ENCODE measurements at regions not wholly inside any gene's neighbourhood (a gene's known extent, or its start where the extent isn't known, plus 50 kb on each side); places are given as distances from the start of the nearest gene placed in this dataset.
A peak's percentile ranks its signal among the peaks of the same experiment; 100 is the strongest.

DNA sequence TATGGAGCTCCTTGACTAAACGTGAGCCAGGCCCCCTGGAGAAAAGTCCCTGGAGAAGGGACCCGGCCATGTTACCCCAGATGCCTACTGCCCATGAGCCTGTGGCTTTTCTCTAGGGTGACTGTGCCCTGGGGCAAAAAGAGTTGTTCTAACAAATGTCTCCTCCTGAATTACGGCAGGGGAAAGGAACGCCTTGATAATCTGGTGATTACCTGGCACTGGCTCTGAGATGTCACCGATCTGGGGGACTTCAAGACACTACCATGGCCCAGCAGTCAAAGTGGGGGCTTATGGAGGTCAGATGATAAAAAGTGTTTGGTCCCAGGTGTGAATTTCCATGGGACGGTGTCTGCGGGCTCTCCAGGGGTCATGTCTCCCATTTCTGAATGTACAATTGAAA, 140.7 kb downstream of the KLF13 start:
- Mint-ChIP-seq H3K36me3 (ENCODE audit: low read depth) (no peaks in the 10 kb centered on the region), H3K4me1 (ENCODE audit: low read depth) (peaks cover 14% of the 10 kb centered on the region), H3K27me3 (ENCODE audit: low read depth) (peaks cover 5% of the 10 kb centered on the region), H3K4me3 (ENCODE audit: unreplicated experiment) (no peak overlapping the region), H3K27ac (ENCODE audit: unreplicated experiment) (no peak overlapping the region), H3K9me3 (ENCODE audit: low read depth) (no peaks in the 10 kb centered on the region)
- no peak for DNase-seq (ENCODE audit: low spot score)
- TF ChIP-seq, protein P1, sequence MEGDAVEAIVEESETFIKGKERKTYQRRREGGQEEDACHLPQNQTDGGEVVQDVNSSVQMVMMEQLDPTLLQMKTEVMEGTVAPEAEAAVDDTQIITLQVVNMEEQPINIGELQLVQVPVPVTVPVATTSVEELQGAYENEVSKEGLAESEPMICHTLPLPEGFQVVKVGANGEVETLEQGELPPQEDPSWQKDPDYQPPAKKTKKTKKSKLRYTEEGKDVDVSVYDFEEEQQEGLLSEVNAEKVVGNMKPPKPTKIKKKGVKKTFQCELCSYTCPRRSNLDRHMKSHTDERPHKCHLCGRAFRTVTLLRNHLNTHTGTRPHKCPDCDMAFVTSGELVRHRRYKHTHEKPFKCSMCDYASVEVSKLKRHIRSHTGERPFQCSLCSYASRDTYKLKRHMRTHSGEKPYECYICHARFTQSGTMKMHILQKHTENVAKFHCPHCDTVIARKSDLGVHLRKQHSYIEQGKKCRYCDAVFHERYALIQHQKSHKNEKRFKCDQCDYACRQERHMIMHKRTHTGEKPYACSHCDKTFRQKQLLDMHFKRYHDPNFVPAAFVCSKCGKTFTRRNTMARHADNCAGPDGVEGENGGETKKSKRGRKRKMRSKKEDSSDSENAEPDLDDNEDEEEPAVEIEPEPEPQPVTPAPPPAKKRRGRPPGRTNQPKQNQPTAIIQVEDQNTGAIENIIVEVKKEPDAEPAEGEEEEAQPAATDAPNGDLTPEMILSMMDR (IDR thresholded peaks at IDR 0.05), result no peak

DNA sequence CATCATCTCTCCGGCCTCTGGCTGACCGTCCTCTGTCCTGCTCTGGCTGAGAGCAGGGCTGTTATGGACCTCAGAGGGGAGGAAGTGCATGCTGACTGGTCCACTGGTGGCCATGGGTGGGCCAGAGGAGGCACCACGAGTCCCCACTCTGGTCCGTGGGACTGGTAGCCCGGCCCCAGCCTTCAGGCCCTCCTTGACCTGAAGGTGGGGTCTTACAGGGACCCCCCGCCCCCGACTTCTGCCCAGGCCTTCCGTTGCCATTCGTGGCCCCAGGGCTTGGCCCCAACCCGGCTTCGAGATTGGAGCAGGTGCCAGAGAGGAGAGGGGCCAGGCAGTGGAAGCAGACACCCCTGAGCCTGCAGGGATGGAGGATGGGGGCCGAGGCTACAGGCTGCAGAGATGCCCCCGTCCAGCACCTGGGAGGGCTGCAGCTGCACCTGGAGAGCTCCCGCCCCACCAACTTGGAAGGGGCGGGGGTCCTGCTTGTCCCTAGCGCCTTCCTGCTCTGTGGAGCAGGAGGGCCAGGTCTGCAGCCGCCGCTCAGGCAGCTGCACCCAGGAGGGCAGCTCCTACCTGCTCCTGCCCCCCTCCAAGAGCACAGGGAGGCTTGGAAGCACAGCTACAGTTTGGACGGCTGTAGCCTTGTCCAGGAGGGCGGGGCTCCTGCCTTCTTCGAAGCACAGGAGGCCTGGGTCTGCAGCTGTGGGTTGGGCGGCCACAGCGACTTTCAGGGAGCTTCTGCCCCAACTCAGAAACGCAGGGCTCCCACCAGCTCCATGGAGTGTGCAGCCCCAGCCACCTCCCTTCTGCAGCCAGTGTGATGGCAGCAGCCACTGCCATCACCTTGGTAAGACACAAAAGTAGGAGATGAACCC, 142.5 kb downstream of the KLF13 start:
- TF ChIP-seq, protein P1 (IDR thresholded peaks at IDR 0.05), result no peak
- no peak overlapping the region for H3K4me3 Mint-ChIP-seq (ENCODE audit: unreplicated experiment)
- no peaks in the 10 kb centered on the region for H3K9me3 Mint-ChIP-seq (ENCODE audit: low read depth)
- H3K36me3 Mint-ChIP-seq (ENCODE audit: low read depth), result no peaks in the 10 kb centered on the region
- H3K27ac Mint-ChIP-seq (ENCODE audit: unreplicated experiment), result no peak overlapping the region
- no peak for DNase-seq (ENCODE audit: low spot score)
- H3K27me3 Mint-ChIP-seq (ENCODE audit: low read depth), result peaks cover 5% of the 10 kb centered on the region
- peaks cover 32% of the 10 kb centered on the region for H3K4me1 Mint-ChIP-seq (ENCODE audit: low read depth)

DNA sequence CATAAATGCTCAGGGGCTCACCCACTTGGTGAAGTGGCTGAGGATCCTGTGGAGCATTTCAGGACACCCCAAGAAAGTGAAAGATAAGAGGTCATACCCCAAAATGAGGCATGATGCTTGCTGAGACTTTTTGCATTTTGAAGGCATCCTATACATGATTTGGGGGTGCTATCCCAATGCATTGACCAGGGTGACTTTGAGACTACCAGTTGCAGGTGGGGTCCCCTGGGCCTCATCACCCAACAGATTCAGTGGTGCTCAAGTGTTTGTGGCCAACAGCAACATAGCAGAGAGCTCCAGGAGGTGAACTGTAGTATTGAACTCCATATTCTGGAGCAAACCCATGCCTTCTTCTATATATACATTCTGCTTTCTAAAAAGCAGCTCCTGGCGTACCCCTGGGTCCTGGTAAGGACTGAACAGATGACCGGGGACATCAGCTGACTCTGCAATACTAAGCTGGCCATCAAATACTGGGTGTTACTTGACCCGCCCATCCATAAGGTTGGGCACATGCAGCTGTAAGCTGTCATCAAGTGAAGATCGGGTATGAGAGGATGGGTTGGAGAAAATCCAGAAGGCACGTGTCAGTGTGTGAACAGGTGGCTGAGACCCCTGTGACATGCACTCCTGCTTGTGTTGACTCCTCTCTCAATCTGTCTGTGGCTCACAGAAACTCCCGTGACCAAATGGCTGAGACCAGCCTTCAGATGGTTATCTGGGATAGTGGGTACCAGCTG, 143.3 kb downstream of the KLF13 start:
- DNase-seq (ENCODE audit: low spot score), result no peak

DNA sequence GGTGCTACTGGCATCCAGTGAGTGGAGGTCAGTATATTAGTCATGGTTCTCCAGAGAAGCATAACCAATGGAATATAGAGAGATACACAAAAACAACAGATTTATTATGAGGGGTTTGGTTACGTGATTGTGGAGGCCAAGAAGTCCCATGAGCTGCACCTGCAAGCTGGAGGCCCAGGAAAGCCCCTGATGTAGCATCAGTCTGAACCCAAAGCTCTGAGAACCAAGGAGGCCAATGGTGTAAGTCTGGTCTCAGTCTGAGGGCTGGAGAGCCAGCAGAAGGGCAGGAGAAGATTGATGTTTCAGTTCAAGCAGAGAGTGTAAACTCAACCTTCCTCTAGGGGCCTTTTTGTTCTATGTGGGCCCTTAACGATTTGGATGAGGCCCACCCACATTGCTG, 144.1 kb downstream of the KLF13 start:
- no peaks in the 10 kb centered on the region for H3K9me3 Mint-ChIP-seq (ENCODE audit: low read depth)
- no peak for DNase-seq (ENCODE audit: low spot score)
- H3K4me3 Mint-ChIP-seq (ENCODE audit: unreplicated experiment), result no peak overlapping the region
- H3K36me3 Mint-ChIP-seq (ENCODE audit: low read depth), result no peaks in the 10 kb centered on the region
- H3K27ac Mint-ChIP-seq (ENCODE audit: unreplicated experiment), result peak overlapping the region; percentile 8
- H3K4me1 Mint-ChIP-seq (ENCODE audit: low read depth), result peaks cover 34% of the 10 kb centered on the region
- H3K27me3 Mint-ChIP-seq (ENCODE audit: low read depth), result no peaks in the 10 kb centered on the region
- TF ChIP-seq, protein P1 (IDR thresholded peaks at IDR 0.05), result no peak

More for the DNA sequence above, 143.3 kb downstream of the KLF13 start:
- H3K27ac Mint-ChIP-seq (ENCODE audit: unreplicated experiment), result no peak overlapping the region
- no peak overlapping the region for H3K4me3 Mint-ChIP-seq (ENCODE audit: unreplicated experiment)
- no peaks in the 10 kb centered on the region for H3K9me3 Mint-ChIP-seq (ENCODE audit: low read depth)
- TF ChIP-seq, protein P1 (IDR thresholded peaks at IDR 0.05), result no peak
- peaks cover 34% of the 10 kb centered on the region for H3K4me1 Mint-ChIP-seq (ENCODE audit: low read depth)
- no peaks in the 10 kb centered on the region for H3K36me3 Mint-ChIP-seq (ENCODE audit: low read depth)
- peaks cover 3% of the 10 kb centered on the region for H3K27me3 Mint-ChIP-seq (ENCODE audit: low read depth)

DNA sequence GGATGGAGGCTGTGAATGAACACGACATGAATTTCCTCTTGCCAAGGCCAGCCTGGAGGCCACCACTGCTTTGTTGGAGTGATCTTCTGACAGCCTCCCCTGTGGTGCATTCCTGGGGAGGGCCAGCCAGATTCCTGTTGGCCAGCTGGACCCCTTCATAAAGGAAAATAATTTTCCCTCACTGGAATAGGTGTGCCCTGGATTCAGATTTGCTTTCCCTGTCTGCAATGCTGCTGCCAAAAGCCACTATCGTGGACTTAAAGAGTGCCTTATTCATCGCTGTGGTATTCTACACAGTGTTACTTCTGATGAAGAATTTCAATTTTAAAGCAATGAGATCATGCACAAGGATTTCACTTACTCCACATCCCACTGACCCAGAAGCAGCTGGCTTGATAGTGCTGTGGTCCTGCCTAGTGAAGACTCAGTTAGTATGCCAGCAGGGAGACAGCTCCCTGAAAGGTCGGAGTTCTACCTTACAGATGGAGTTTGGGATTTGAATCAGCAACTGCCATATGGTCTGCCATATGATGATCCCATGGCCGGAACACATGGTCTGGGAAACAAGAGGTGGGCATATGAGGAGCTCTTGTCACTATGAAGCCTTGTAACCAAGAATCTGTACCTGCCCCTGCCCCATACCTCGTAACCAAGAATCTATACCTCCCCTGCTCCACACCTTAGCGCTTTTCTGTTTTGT, 145.2 kb downstream of the KLF13 start:
- DNase-seq (ENCODE audit: low spot score), result no peak
- Mint-ChIP-seq H3K4me1 (ENCODE audit: low read depth) (peaks cover 34% of the 10 kb centered on the region), H3K9me3 (ENCODE audit: low read depth) (no peaks in the 10 kb centered on the region), H3K36me3 (ENCODE audit: low read depth) (no peaks in the 10 kb centered on the region), H3K27me3 (ENCODE audit: low read depth) (no peaks in the 10 kb centered on the region), H3K27ac (ENCODE audit: unreplicated experiment) (peak overlapping the region; percentile 81), H3K4me3 (ENCODE audit: unreplicated experiment) (no peak overlapping the region)
- TF ChIP-seq, protein P1 (IDR thresholded peaks at IDR 0.05), result no peak
